GM10266 (cell line): ENCODE measurements at regions not wholly inside any gene's neighbourhood (a gene's known extent, or its start where the extent isn't known, plus 50 kb on each side); places are given as distances from the start of the nearest gene placed in this dataset.

Experiments used
- DNase-seq: peaks from one replicate; pipeline ENCODE4 v3.0.0; 2012; ENCODE audit errors: extremely low spot score
- CTCF ChIP-seq: IDR thresholded peaks from 2 replicates; pipeline ENCODE4 v1.5.1; 2012; ENCODE audit warnings: mild to moderate bottlenecking, low read depth; ENCODE audit not compliant: control insufficient read depth, insufficient read depth; ENCODE audit errors: missing control alignments

GRCh38 chr13:73677048-73677601 lies 457.1 kb downstream of the KLF12 start:
- TF ChIP-seq CTCF = no peak
- no peak for DNase-seq

- TF ChIP-seq CTCF = no peak
- DNase-seq = no peak
These were observed 457.6 kb downstream of the KLF12 start for GRCh38 chr13:73676550-73677047.

GRCh38 chr13:73675821-73676220 lies 458.4 kb downstream of the KLF12 start:
- no peak for DNase-seq

GRCh38 chr13:73674570-73674969 lies 459.6 kb downstream of the KLF12 start:
- no peak for TF ChIP-seq CTCF

More at GRCh38 chr13:73675821-73676220, 458.4 kb downstream of the KLF12 start:
- TF ChIP-seq CTCF = no peak

GRCh38 chr13:73673931-73674330 lies 460.3 kb downstream of the KLF12 start:
- no peak for TF ChIP-seq CTCF
- DNase-seq = no peak

More at GRCh38 chr13:73674570-73674969, 459.6 kb downstream of the KLF12 start:
- DNase-seq = no peak

- no peak for DNase-seq
- no peak for TF ChIP-seq CTCF
These were observed 461.7 kb downstream of the KLF12 start for GRCh38 chr13:73672492-73672891.

GRCh38 chr13:73671732-73672131 lies 462.5 kb downstream of the KLF12 start:
- no peak for TF ChIP-seq CTCF
- DNase-seq = no peak
